Right lobe of liver (tissue), 4 donors: ENCODE measurements at regions not wholly inside any gene's neighbourhood (a gene's known extent, or its start where the extent isn't known, plus 50 kb on each side); places are given as distances from the start of the nearest gene placed in this dataset.

Experiments
- CTCF ChIP-seq, 4 donors: fragments of 200-600 bp in 3 of 4; fragments of 450-650 bp in 1 of 4; IDR thresholded peaks; one replicate each; pipeline versions ENCODE4 v1.5.1 to v1.8.0; 2016 to 2022; ENCODE audit warnings: antibody characterized with exemption in 4 of 4, mild to moderate bottlenecking in 2 of 4
- POLR2A ChIP-seq: fragments of 450-650 bp; IDR thresholded peaks from one replicate; pipeline ENCODE4 v1.6.1; 2017; ENCODE audit warnings: antibody characterized with exemption, mild to moderate bottlenecking
- donor health status: DM: no; HTN: no; CAD: no.
- donor health status: DM: no; HTN: no; CAD: no.
- donor health status: DM: no; HTN: yes; CAD: no.

GRCh38 chr1:147062956-147063355 lies 109.3 kb downstream of the PRKAB2 start:
- TF ChIP-seq CTCF (IDR thresholded peaks at IDR 0.05) = no peak
- no peak for TF ChIP-seq POLR2A
